HepG2 (cell line): ENCODE measurements at regions not wholly inside any gene's neighbourhood (a gene's known extent, or its start where the extent isn't known, plus 50 kb on each side); places are given as distances from the start of the nearest gene placed in this dataset.

Source experiments
- AKAP8 ChIP-seq: sonication (generic); formaldehyde crosslinking; IDR thresholded peaks from 2 replicates; pipeline ENCODE4 v1.5.1; 2020; ENCODE audit warnings: mild to moderate bottlenecking, missing genetic modification reagents
- ATF2 ChIP-seq: sonication (generic); formaldehyde crosslinking; IDR thresholded peaks from 2 replicates; pipeline ENCODE4 v1.4.0; 2020; ENCODE audit warnings: missing genetic modification reagents
- BCL6 ChIP-seq: IDR thresholded peaks from 2 replicates; pipeline ENCODE4 v1.6.1; 2016; ENCODE audit warnings: missing genetic modification reagents, missing compliant biosample characterization
- CBFB ChIP-seq: sonication (generic); formaldehyde crosslinking; IDR thresholded peaks from 2 replicates; pipeline ENCODE4 v1.4.0; 2020; ENCODE audit warnings: missing genetic modification reagents
- EHMT2 ChIP-seq: fragments of 200-600 bp; sonication (generic); IDR thresholded peaks from 2 replicates; pipeline ENCODE4 v1.7.0; 2017; ENCODE audit warnings: antibody characterized with exemption, low read depth, low read length, borderline replicate concordance
- FOXK1 ChIP-seq: sonication (generic); formaldehyde crosslinking; IDR thresholded peaks from 2 replicates; pipeline ENCODE4 v1.4.0; 2020; ENCODE audit warnings: low read depth, missing genetic modification reagents, borderline replicate concordance
- JDP2 ChIP-seq: sonication (generic); formaldehyde crosslinking; IDR thresholded peaks from 2 replicates; pipeline ENCODE4 v1.8.1; 2022; ENCODE audit warnings: missing genetic modification reagents, borderline replicate concordance
- KLF9 ChIP-seq: IDR thresholded peaks from 2 replicates; pipeline ENCODE4 v1.6.1; 2016; ENCODE audit warnings: low read depth
- MYPOP ChIP-seq: sonication (generic); formaldehyde crosslinking; IDR thresholded peaks from 2 replicates; pipeline ENCODE4 v1.8.1; 2023; ENCODE audit warnings: mild to moderate bottlenecking, moderate library complexity, missing genetic modification reagents
- REXO4 ChIP-seq: sonication (generic); formaldehyde crosslinking; IDR thresholded peaks from 2 replicates; pipeline ENCODE4 v1.8.0; 2022; ENCODE audit warnings: missing genetic modification reagents, mild to moderate bottlenecking, borderline replicate concordance
- SP4 ChIP-seq: sonication (generic); formaldehyde crosslinking; IDR thresholded peaks from 2 replicates; pipeline ENCODE4 v1.8.1; 2023; ENCODE audit warnings: mild to moderate bottlenecking, missing genetic modification reagents
- ZBTB26 ChIP-seq: IDR thresholded peaks from 2 replicates; pipeline ENCODE4 v1.6.1; 2016; ENCODE audit warnings: missing compliant biosample characterization, missing genetic modification reagents, borderline replicate concordance
- ZBTB4 ChIP-seq: sonication (generic); formaldehyde crosslinking; IDR thresholded peaks from 2 replicates; pipeline ENCODE4 v1.4.0; 2020; ENCODE audit warnings: missing genetic modification reagents, mild to moderate bottlenecking, borderline replicate concordance
- ZNF101 ChIP-seq: sonication (generic); formaldehyde crosslinking; IDR thresholded peaks from 2 replicates; pipeline ENCODE4 v1.4.0; 2020; ENCODE audit warnings: mild to moderate bottlenecking, low read depth, missing genetic modification reagents, borderline replicate concordance
- ZNF281 ChIP-seq: sonication (generic); formaldehyde crosslinking; IDR thresholded peaks from 2 replicates; pipeline ENCODE4 v1.4.0; 2020; ENCODE audit warnings: missing genetic modification reagents, borderline replicate concordance
- ZNF326 ChIP-seq: sonication (generic); formaldehyde crosslinking; IDR thresholded peaks from 2 replicates; pipeline ENCODE4 v1.4.0; 2020; ENCODE audit warnings: missing genetic modification reagents, borderline replicate concordance
- ZNF331 ChIP-seq: sonication (generic); formaldehyde crosslinking; IDR thresholded peaks from 2 replicates; pipeline ENCODE4 v1.4.0; 2020; ENCODE audit warnings: missing genetic modification reagents
- ZNF383 ChIP-seq: sonication (generic); formaldehyde crosslinking; IDR thresholded peaks from 2 replicates; pipeline ENCODE4 v1.4.0; 2020; ENCODE audit warnings: missing genetic modification reagents, mild to moderate bottlenecking, borderline replicate concordance
- ZNF790 ChIP-seq: sonication (generic); formaldehyde crosslinking; IDR thresholded peaks from 2 replicates; pipeline ENCODE4 v1.8.0; 2022; ENCODE audit warnings: missing genetic modification reagents, mild to moderate bottlenecking, borderline replicate concordance

- TF ChIP-seq ZNF383 (CRISPR knock-in tag), result no peak
- no peak for TF ChIP-seq CBFB (CRISPR knock-in tag)
- TF ChIP-seq AKAP8, result no peak
- no peak for TF ChIP-seq ATF2
- TF ChIP-seq SP4 (CRISPR knock-in tag), result no peak
- TF ChIP-seq ZBTB26 (CRISPR knock-in tag), result no peak
- peak; percentile 68 for TF ChIP-seq BCL6 (CRISPR knock-in tag)
- TF ChIP-seq ZNF281, result no peak
- no peak for TF ChIP-seq FOXK1 (CRISPR knock-in tag)
- no peak for TF ChIP-seq KLF9
- TF ChIP-seq ZBTB4 (CRISPR knock-in tag), result no peak
- TF ChIP-seq REXO4 (CRISPR knock-in tag), result no peak
- 0 out of 2 replicates have a peak, but pooled peaks have one; percentile 22 for TF ChIP-seq ZNF331 (CRISPR knock-in tag)
- TF ChIP-seq ZNF326, result no peak
- no peak for TF ChIP-seq JDP2 (CRISPR knock-in tag)
- no peak for TF ChIP-seq ZNF101 (CRISPR knock-in tag)
- no peak; the same call in 1 of the 2 replicates for TF ChIP-seq MYPOP
- no peak for TF ChIP-seq EHMT2
- TF ChIP-seq ZNF790 (CRISPR knock-in tag), result no peak
Observed at GRCh38 chr2:45330637-45331409, 280.2 kb downstream of the SRBD1 start (continued).
